Left colon (tissue), 2 donors: ENCODE measurements at regions not wholly inside any gene's neighbourhood (a gene's known extent, or its start where the extent isn't known, plus 50 kb on each side); places are given as distances from the start of the nearest gene placed in this dataset.
"Not testable (repeated sequence)": the region's sequence is repeated elsewhere in the genome, so short reads cannot be mapped to it uniquely, and the experiment has no call there.

Experiments
- ATAC-seq: fragments of 200-7000 bp; cut with Tn5 transposase; one replicate; pipeline ENCODE4 v1.9.1; 2020; ENCODE audit warnings: mild to moderate bottlenecking, moderate library complexity
- DNase-seq, 2 donors: peaks; one replicate each; pipeline ENCODE4 v3.0.0-alpha.2; 2020
- intact Hi-C, 2 donors: fragments of 100-400 bp; cut with DNase I in 1 of 2; cut with micrococcal nuclease in 1 of 2; formaldehyde crosslinking; loops; one replicate each; pipeline versions ENCODE4 v1.11.2 to v1.14.0; 2022; cut with DNase I, micrococcal nuclease
- donor health status: DM: no; HTN: no; CAD: no.
- donor health status: DM: yes; HTN: yes; CAD: no.

DNA sequence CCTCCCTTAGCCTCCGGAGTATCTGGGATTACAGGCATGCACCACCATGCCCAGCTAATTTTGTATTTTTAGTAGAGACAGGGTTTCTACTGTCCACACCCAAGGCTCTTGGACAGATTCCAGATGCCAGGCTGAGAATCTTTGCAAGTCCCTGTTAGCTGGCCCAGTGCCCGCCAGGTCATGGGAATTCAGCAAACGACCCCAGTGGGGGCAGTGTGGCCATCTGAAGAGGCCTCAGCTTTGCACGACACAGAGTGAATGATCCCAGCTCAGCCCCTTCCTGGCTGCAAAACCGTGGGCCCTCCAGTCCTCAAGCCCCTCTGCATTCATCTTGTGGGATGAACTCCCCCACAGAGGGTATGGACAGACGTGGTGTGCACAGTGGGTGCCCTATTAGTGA lies 179.5 kb upstream of the ID2 start:
- DNase-seq (peak; percentile 39 to 55), ATAC-seq (no peak)
- intact Hi-C loops, result no loop called here

DNA sequence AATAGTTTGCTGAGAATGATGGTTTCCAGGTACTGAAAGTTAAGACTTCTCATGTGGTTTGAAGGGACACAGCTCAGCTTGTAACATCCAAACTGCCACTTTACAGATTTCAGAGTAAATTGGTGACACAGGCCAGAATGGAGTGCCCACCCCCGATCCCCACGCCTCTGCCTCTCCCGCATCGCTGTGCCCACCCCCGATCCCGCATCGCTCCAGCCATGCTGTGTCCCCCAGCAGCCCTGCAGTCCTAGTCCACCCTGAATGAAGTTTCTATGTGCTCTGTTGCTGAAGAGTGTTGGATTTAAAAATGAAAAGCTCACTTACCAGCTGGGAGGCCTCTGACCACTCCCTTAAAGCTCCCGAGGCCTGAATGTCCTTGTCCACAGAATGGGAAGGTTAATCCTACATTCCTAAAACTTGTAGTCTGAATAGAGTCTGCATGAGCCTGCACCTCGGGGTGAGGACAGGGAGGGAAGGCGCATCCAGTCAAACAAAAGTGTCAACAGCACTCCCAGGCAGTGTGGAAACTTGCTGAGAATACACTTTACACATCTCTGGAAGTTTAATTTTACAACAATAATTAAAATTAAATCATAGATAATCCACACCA lies 176.4 kb upstream of the ID2 start:
- intact Hi-C loops, result no loop called here
- ATAC-seq, result no peak
- DNase-seq, result peak in 1 of 2 donors; percentile 10

DNA sequence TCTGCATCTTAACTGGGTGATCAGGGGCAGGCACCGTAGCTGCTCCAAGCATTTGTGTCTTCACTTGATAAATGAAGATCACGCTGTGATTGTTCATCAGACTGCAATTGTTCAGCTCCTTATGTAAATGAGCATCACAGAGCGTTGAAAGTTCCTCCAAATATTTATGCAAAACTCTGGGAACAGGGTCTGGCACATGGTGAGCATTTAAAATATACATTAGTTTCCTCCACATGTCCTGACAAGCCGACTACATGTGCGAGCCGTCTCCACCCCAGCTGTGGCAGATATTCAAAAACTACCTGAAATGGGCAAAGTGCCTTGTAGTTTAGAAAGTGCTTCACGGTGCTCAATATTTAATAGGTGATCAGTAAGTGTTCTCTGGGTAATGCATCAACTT lies 175.1 kb upstream of the ID2 start:
- DNase-seq, result no peak
- ATAC-seq, result no peak
- intact Hi-C loops, result no loop called here

DNA sequence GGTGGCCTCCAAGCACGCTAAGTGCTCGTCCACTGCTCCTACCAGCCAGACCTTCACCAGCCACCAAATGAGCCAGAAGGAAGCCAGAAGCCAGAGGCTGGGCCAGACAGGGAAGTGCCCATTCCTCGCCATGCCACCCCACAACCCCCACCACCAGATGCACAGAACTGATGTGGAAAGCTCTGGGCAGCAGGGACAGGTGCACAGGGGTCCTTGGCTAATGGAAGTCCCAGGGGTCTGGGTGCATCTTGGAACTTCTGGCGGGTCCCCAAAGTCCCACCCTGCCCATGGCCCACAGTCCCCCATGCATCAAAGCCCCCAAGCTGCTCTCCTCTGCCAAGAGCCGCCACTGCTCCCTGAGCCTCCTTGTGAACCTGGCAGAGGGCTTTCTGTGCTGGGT lies 173.1 kb upstream of the ID2 start:
- no peak for ATAC-seq
- intact Hi-C loops, result no loop called here
- DNase-seq, result peak in 1 of 2 donors; percentile 12

DNA sequence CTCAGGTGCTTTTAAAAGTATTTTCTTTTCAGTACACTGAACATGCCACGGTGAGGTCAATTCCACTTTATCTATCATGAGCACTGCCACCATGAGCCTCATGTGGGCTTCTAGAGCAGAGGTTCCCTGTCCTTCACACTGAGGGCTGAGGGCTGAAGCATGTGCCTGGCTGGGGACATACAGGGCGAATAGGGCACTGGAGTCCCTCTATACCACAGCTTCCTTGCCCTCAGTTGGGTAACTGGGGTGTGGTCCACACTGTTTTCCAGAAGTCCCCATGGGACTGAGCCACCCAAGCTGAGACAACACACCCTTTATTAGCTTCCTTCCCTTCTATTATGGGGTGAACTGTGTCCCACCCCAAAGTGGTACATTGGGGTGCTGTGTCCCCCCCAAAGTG lies 172.2 kb upstream of the ID2 start:
- peak in 1 of 2 donors; percentile 7 for DNase-seq
- intact Hi-C loops, result no loop called here
- no peak for ATAC-seq

DNA sequence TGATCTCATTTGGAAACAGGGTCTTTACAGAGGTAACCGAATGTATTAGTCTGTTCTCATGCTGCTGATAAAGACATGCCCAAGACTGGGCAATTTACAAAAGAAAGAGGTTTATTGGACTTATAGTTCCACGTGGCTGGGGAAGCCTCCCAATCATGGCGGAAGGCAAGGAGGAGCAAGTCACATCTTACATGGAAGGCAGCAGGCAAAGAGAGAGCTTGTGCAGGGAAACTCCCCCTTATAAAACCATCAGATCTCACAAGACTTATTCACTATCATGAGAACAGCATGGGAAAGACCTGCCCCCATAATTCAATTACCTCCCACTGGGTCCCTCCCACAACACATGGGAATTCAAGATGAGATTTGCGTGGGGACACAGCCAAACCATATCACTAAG lies 171.8 kb upstream of the ID2 start:
- not testable (repeated sequence) for ATAC-seq

DNA sequence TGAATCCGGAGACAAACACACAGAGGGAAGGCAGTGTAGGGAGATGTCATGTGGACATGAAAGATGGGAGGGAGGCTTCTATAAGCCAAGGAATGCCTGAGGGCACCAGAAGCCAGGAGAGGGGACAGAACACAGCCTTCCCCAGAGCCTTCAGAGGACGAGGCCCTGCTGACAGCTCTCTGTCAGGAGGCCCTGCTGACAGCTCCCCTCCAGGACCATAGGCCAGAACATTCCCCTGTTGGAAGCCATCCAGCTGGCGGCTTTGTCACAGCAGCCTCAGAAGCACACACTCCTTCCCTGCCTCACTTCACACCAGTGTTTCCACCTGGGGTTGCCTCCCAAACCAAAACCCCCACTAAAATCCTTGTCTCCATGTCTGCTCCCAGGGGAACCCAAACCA lies 171.3 kb upstream of the ID2 start:
- DNase-seq, result peak in 1 of 2 donors; percentile 10
- ATAC-seq, result no peak
- intact Hi-C loops, result no loop called here

More for the DNA sequence above, 171.8 kb upstream of the ID2 start:
- DNase-seq, intact Hi-C loops: not testable (repeated sequence)

DNA sequence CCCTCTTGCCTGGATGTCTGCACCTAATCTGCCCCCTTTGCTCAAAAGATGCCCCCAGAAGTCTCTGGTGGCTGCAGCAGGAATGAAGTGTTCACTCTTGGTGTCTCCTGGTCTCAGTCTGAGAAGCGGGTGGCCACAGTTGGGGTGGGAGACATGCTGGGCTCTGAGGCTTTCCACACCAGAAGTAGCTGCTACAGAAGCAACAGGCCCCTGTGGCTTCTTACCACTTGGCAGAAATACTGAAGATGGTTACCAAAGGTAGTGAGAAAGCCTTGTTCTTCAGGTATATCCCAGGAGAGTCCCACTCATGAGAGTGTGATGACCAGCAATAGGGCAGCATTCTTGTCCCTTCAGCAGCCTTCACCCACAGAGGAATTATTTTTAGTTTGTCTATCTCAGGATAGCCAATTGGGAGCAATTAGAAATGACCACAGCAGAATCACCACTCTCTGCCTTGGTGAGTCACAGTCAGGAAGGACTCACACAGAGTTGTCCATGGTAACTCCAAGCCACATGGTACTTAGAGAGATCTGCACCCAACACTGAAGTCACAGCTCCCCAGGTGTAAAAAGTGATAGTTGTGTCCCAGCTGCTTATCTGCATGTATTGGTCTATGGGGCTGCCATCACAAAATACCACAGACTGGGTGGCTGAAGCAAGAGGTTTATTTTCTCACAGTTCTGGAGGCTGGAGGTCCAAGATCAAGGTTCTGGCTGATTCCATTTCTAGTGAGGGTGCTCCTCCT lies 169.8 kb upstream of the ID2 start:
- intact Hi-C loops, result no loop called here
- ATAC-seq (no peak), DNase-seq (no peak)

DNA sequence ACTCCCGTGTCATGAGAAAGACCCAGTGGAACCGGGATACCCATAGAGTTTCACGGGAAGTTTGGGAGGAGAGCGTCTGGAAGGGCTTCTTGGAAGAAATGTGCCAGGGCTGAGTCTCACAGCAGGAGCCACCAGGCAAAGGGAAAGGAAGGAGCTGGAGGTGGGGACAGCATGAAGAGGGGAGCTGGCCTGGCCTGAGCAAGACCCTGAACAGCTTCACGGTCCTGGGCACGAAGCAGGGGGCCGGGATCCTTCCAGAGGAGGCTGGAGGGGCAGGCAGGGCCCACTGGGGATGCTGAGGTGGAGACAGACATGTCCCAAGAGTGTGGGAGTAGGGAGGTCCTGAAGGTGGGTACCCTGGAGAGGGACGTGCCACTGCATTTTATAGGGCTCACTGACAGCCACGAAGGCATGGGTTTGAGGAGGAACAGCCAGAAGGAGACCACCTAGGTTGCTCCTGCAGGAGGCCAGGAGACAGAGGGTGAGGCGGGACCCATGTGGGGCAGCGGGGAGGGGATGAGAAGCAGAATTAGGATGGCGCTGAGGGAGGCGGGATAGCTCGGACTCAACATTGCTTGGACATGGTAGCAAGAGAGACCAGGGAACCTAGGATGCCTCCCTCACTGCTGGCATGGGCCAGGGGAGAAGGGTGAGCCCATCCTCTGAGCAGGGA lies 168.1 kb upstream of the ID2 start:
- DNase-seq (peak in 1 of 2 donors; percentile 23), ATAC-seq (no peak)
- intact Hi-C loops, result no loop called here

DNA sequence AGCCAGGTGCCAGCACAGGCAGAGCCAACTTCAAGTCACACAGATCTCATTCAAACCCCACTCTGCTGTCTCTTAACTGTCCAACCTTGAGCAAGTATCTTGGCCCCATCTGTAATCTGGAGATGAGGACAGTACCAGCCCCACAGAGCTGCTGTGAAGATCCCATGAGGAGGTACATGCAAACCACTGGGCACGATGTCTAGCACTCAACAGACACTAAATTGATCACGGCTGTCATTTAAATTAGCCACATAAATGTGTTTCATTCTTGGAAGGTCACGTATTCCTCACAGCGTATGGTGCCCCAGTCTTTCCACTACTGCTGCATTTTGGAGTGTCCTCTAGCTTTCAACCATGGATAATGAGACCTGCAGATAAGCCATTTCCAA lies 167.6 kb upstream of the ID2 start:
- intact Hi-C loops, result no loop called here
- DNase-seq (no peak), ATAC-seq (no peak)

DNA sequence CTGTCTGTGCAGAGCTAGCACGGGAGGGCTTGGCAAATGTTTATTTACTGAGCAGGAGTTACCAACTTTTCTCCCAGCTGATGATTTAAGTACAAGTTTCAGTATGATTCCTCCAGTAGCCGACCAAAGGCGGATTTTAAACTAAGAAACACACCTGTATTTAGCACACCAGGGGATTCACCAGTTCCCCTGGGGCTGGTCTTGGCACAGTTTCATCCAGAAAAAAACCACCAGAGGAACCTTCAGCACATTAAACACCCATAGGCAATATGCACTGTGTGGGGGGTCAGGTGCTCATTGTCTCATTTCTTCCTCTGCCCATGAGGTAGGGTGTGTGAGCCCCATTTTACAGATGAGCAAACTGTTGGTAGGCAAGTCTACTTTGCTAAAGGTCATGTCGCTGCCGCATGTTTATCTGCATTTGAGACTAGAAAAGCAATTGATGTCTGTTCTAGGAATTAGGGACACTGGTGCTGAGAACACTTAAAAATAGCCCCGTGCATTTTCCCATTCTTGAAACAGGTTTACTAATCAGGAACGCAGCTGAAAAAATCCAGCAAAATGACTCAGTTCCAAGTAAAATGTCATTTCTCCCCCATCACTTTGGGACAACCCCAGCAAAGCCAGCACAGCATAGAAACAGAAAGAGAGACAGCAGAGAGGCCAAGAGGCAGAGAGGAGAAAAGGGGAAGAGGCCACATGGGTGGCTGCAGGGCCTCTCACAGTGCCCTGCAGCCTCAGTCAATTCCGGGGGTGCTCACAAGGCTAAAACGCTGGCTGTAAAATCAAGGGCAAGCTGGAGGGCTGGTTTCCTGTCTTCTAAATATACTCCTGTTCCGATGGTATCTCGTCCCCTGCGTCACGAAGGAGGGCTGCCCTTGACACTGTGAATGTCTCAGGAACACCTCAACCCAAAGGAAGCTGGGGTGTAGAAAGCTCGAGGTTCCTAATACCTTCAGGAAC lies 166.8 kb upstream of the ID2 start:
- ATAC-seq (peak; percentile 52), DNase-seq (peak; percentile 44 to 55)
- intact Hi-C loops, result no loop called here

DNA sequence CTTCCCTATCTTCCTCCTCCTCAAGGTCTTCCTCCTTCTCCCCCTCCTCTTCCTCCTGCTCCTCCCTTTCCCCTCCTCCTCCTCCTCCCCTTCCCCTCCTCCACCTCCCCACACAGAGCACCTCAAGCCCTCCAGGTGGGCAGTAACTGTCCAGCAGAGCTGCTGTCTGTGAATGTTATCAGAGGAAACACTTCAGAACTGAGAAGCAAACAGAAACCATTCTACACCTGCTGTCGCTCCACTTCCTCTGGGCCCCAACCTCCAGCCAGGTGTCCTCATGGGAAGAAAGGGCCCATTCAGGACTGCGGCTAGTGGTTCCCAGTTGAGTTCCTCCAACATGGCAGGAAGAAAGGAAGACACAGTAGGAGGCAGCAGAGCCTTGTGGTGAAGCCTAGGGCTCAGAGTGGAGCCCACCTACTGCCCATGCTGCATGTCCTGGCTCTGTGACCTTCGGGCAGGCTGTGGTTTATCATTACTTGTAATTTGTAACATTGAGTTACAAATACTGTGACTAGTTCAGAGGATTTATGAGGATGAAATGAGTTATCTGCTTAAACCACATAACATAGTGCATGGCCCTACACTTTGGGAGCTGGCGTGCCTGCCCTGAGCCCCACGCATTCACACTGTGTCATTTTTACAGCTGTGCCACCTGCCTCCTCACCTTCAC lies 165.9 kb upstream of the ID2 start:
- intact Hi-C loops, result no loop called here
- ATAC-seq (peak; percentile 63), DNase-seq (no peak)

DNA sequence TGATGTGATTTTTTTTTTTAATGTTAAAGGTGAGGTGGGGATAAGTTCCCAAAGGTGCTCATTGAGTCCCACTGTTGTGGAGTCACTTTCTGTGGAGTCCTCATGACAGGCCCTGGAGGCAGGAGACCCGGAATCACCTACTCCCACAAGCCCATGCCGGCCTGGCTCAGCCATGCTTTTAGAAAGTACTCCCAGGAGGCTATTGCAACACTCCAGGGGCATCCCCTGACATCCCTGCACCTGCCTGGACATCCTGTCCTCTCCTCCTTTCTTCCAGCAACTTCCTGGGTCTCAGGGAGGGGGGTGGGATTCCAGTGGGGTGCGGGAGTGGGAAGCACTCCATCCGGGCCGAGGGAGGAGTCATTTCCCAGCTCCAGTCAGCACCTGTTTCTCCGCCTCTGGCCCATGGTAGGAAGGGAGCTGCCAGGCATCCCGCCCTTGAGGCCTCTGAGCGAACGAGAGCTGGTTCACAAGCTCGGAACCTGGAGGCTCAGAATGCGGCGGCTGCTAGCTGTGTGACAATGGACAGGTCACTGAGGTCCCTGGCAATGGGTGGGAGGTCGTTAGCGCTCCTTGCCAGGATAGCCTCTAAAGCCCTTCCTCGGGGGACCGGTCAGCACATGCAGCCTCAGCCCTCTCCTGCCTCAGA lies 163.9 kb upstream of the ID2 start:
- no peak for ATAC-seq
- no peak for DNase-seq
- intact Hi-C loops, result no loop called here

DNA sequence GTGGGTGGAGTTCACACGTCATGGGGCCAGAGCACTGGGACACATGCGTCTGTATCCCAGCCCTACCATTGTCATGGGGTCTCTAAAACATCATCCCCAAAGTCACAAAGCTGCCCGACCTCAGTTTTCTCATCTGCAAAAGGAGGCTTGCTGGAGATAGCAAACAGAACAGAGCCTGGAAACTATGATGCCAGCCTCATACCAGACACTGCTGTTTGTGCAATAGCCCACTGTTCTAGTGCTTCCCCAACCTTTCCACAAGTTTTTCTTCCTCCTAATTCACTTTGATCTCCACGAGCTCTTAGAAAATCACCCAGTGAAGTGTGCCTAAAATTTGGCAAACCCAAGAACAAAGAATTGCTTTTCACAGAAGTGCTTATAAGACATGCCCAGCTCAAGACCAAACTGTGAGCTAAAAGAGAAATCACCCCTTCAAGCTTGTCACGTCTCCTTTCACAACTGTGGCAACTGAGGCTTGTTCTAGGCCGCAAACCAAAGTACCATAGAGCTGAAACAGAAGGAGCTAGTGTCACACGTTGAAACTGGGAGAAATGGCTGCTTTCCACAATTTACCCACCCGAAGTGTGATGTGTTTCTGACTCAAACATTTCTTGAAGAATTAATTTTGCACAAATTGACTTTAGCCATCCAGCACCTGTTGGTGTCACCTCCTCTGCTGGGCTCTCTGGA lies 162.7 kb upstream of the ID2 start:
- intact Hi-C loops, result no loop called here
- no peak for ATAC-seq
- no peak for DNase-seq

DNA sequence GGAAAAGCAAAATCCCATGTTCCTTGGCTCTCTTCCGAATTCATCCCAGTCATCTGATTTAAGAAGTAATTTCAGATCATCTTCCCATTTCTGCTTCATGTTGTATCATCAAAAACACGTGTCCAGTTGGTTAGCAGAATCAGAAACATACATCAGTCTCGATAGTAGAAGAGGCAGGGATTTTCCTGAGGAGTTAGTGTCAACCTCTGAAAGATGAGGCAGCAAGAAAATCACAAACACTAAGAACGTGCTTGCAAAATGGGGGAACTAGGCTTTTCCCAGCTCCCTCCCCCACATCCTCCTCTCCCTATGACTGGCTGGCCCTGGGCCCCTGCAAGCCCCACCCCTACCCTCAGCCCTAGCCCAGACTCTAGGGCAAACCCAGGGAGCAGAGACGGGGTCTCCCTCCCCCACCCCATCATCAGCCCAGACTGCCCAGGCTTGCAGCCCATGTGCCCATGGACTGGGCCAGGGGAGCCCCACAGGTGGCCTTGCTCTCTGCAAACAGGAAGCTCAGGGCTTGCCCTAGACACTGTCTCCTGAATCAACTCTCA lies 161.0 kb upstream of the ID2 start:
- DNase-seq (no peak), ATAC-seq (no peak)
- intact Hi-C loops, result no loop called here

DNA sequence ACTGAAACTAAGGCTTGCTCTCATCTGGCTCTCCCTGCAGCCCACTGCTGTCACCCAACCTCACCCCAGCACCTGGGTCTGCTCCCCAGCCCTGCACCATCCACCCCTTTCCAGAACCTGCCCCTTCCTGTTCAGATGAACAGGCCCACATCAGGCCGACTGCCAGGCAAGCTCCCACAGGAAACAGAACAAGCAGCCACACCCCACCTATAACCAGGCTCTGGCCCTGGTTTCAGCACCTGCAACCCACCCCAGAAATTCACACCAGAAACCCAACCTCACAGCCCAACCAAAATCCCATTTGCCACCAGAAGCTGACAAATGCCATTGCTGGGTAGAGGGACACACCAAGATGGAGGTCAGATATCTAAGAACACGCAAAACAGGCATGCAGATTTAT lies 159.2 kb upstream of the ID2 start:
- DNase-seq, result peak; percentile 45 to 58
- intact Hi-C loops, result no loop called here
- ATAC-seq, result peak; percentile 22

DNA sequence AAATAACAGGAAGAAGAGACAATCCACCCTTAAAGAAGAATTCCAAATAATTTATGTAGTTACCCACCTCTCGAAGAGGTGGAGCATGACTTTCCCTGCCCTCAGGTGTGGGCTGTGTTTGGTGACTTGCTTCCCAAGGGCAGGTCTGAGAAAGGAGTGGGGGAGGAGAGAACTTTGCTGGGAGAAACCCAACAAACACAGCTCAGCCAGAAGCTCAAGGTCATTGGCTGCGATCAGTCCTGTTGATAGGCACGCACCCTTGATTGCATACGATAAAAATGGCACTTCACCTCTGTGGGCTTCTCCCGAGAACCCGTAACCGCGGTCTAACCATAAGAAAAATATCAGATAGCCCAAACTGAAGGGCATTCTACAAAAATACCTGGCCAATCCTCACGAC lies 157.5 kb upstream of the ID2 start:
- intact Hi-C loops, result no loop called here
- ATAC-seq (no peak), DNase-seq (no peak)
